ENCODE measurements at regions not wholly inside any gene's neighbourhood (a gene's known extent, or its start where the extent isn't known, plus 50 kb on each side); places are given as distances from the start of the nearest gene placed in this dataset.

GRCh38 chr2:19300961-19301360, 57.5 kb downstream of the OSR1 start:
- TF ChIP-seq POLR2A (IDR thresholded peaks at IDR 0.05) = no peak
- TF ChIP-seq, protein P1, sequence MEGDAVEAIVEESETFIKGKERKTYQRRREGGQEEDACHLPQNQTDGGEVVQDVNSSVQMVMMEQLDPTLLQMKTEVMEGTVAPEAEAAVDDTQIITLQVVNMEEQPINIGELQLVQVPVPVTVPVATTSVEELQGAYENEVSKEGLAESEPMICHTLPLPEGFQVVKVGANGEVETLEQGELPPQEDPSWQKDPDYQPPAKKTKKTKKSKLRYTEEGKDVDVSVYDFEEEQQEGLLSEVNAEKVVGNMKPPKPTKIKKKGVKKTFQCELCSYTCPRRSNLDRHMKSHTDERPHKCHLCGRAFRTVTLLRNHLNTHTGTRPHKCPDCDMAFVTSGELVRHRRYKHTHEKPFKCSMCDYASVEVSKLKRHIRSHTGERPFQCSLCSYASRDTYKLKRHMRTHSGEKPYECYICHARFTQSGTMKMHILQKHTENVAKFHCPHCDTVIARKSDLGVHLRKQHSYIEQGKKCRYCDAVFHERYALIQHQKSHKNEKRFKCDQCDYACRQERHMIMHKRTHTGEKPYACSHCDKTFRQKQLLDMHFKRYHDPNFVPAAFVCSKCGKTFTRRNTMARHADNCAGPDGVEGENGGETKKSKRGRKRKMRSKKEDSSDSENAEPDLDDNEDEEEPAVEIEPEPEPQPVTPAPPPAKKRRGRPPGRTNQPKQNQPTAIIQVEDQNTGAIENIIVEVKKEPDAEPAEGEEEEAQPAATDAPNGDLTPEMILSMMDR (IDR thresholded peaks at IDR 0.05) = no peak
